ENCODE measurements at regions not wholly inside any gene's neighbourhood (a gene's known extent, or its start where the extent isn't known, plus 50 kb on each side); places are given as distances from the start of the nearest gene placed in this dataset.

- TF ChIP-seq, protein P1, sequence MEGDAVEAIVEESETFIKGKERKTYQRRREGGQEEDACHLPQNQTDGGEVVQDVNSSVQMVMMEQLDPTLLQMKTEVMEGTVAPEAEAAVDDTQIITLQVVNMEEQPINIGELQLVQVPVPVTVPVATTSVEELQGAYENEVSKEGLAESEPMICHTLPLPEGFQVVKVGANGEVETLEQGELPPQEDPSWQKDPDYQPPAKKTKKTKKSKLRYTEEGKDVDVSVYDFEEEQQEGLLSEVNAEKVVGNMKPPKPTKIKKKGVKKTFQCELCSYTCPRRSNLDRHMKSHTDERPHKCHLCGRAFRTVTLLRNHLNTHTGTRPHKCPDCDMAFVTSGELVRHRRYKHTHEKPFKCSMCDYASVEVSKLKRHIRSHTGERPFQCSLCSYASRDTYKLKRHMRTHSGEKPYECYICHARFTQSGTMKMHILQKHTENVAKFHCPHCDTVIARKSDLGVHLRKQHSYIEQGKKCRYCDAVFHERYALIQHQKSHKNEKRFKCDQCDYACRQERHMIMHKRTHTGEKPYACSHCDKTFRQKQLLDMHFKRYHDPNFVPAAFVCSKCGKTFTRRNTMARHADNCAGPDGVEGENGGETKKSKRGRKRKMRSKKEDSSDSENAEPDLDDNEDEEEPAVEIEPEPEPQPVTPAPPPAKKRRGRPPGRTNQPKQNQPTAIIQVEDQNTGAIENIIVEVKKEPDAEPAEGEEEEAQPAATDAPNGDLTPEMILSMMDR (IDR thresholded peaks at IDR 0.05): no peak
- no peak for TF ChIP-seq POLR2A (IDR thresholded peaks at IDR 0.05; ENCODE audit: low read depth)
- no peak for TF ChIP-seq POLR2AphosphoS5 (IDR thresholded peaks at IDR 0.05)
These were observed 2236.0 kb upstream of the AGA start for GRCh38 chr4:179678093-179678814.

Data from esophagus muscularis mucosa (tissue), 3 donors.